PFSK-1 (cell line): ENCODE measurements at regions not wholly inside any gene's neighbourhood (a gene's known extent, or its start where the extent isn't known, plus 50 kb on each side); places are given as distances from the start of the nearest gene placed in this dataset.

Experiments
- FOXP2 ChIP-seq: optimal IDR thresholded peaks from 2 replicates; pipeline ENCODE3; 2011; ENCODE audit warnings: borderline replicate concordance, control low read depth, inconsistent platforms; ENCODE audit not compliant: insufficient read depth; ENCODE audit errors: extremely low read length, extremely low read depth
- POLR2AphosphoS5 ChIP-seq: IDR thresholded peaks from 2 replicates; pipeline ENCODE4 v1.6.1; 2012; ENCODE audit warnings: low read depth, mild to moderate bottlenecking, control low read depth, low read length, moderate library complexity
- REST ChIP-seq, 2 experiments: IDR thresholded peaks; 2 replicates each; pipeline versions ENCODE4 v1.6.1 to v1.8.0; 2011 to 2012; ENCODE audit warnings: low read depth in 2 of 2, low read length in 2 of 2, control low read depth in 1 of 2, inconsistent platforms in 1 of 2, mild to moderate bottlenecking in 1 of 2, moderate library complexity in 1 of 2; ENCODE audit not compliant: insufficient read depth in 1 of 2
- SIN3A ChIP-seq: IDR thresholded peaks from 2 replicates; pipeline ENCODE4 v1.6.1; 2012; ENCODE audit warnings: mild to moderate bottlenecking, low read length, moderate library complexity, borderline replicate concordance; ENCODE audit not compliant: insufficient read depth
- TAF1 ChIP-seq: IDR thresholded peaks from 2 replicates; pipeline ENCODE4 v1.6.1; 2012; ENCODE audit warnings: low read length, control low read depth, borderline replicate concordance; ENCODE audit not compliant: insufficient read depth

- TF ChIP-seq REST (IDR thresholded peaks at IDR 0.05; ENCODE audit: insufficient read depth in 1 of 2, low read depth in 2 of 2, low read length in 2 of 2) (no peak), SIN3A (no peak), FOXP2 (no peak), TAF1 (no peak), POLR2AphosphoS5 (no peak)
Observed at GRCh38 chr19:28363254-28363653, 849.7 kb downstream of the UQCRFS1 start.

GRCh38 chr19:28359431-28360414 lies 853.2 kb downstream of the UQCRFS1 start:
- TF ChIP-seq REST (IDR thresholded peaks at IDR 0.05; ENCODE audit: insufficient read depth in 1 of 2, low read depth in 2 of 2, low read length in 2 of 2) (no peak), SIN3A (no peak), TAF1 (no peak), POLR2AphosphoS5 (no peak), FOXP2 (no peak)

GRCh38 chr19:28358633-28359032 lies 854.3 kb downstream of the UQCRFS1 start:
- TF ChIP-seq REST (IDR thresholded peaks at IDR 0.05; ENCODE audit: insufficient read depth in 1 of 2, low read depth in 2 of 2, low read length in 2 of 2) (no peak), POLR2AphosphoS5 (no peak), FOXP2 (no peak), SIN3A (no peak), TAF1 (no peak)

DNA sequence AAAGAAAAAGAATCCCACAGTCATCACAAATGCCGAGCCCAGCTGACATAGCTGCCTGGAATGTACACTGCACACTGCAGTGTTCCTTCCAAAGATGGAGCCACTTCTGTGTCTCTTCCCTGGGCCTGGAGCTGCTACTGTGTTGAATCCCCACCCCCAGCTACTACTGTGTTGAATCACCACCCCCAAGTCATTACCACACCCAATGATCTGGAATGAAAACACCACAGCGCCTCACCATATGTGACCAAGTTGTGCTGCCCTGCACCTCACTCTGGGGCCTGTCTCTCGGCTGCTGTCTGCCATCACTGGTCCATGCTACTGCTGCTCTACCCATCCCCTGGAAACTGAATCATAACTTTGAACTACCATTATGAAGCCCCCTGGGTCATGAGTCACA lies 861.2 kb downstream of the UQCRFS1 start:
- no peak for TF ChIP-seq POLR2AphosphoS5
- TF ChIP-seq SIN3A, result no peak
- no peak for TF ChIP-seq REST (IDR thresholded peaks at IDR 0.05; ENCODE audit: insufficient read depth in 1 of 2, low read depth in 2 of 2, low read length in 2 of 2)
- no peak for TF ChIP-seq TAF1
- no peak for TF ChIP-seq FOXP2
